ENCODE measurements at regions not wholly inside any gene's neighbourhood (a gene's known extent, or its start where the extent isn't known, plus 50 kb on each side); places are given as distances from the start of the nearest gene placed in this dataset.
A peak's percentile ranks its signal among the peaks of the same experiment; 100 is the strongest.
"Not testable (repeated sequence)": the region's sequence is repeated elsewhere in the genome, so short reads cannot be mapped to it uniquely, and the experiment has no call there.

- Histone ChIP-seq H3K27me3 (ENCODE audit: control insufficient read depth, low read length) (no peaks in the 10 kb centered on the region), H3K27ac (ENCODE audit: low read depth, low read length) (peak overlapping the region; percentile 91), H3K36me3 (ENCODE audit: control insufficient read depth, low read length) (peaks cover 11% of the 10 kb centered on the region; the same call in 1 of the 2 replicates), H3K4me3 (ENCODE audit: low read length) (peak overlapping the region; percentile 41), H3K9me2 (replicated peaks; ENCODE audit: control insufficient read depth, low read length) (no peaks in the 10 kb centered on the region), H3K9me3 (ENCODE audit: control insufficient read depth, insufficient read depth, low read length) (peaks cover 9% of the 10 kb centered on the region; the same call in 1 of the 2 replicates), H3K79me2 (ENCODE audit: control insufficient read depth, low read length) (no peaks in the 10 kb centered on the region), H4K20me1 (ENCODE audit: control insufficient read depth, insufficient read depth, low read depth, low read length) (no peaks in the 10 kb centered on the region), H3F3A (ENCODE audit: control insufficient read depth, insufficient read depth) (peaks cover 3% of the 10 kb centered on the region; the same call in 1 of the 2 replicates), H3K4me1 (ENCODE audit: control insufficient read depth, low read length) (peaks cover 49% of the 10 kb centered on the region), H3K4me2 (ENCODE audit: low read length) (peak overlapping the region; percentile 62)
- TF ChIP-seq EZH2phosphoT487 (IDR thresholded peaks at IDR 0.05; ENCODE audit: borderline replicate concordance, low read length), result no peak
- TF ChIP-seq CTCF (IDR thresholded peaks at IDR 0.05; ENCODE audit: low read depth, low read length, poor library complexity, severe bottlenecking), result no peak
Measured at GRCh38 chrX:7606039-7606652, 236.8 kb upstream of the VCX start.

DNA sequence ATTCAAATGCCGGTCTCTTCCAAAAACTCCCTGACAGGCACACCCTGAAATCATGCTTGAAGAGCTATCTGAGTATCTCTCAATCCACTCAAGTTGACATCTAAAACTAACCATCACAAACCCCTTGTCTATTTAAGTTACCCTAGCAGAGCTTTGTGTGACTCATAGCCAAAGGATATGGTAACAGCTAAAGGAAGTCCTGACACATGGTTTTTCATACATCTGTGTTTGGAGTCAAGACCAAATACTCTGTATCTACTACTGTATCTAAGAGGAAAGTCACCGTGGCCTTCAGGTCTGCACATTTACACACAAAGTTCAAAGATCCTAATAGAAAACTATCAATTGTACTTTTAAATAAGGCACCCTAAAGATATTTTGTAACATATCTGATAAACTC, 239.6 kb upstream of the VCX start:
- H3K27me3 ChIP-seq (ENCODE audit: control insufficient read depth, low read length), result no peaks in the 10 kb centered on the region
- TF ChIP-seq EZH2phosphoT487 (IDR thresholded peaks at IDR 0.05; ENCODE audit: borderline replicate concordance, low read length) (no peak), CTCF (IDR thresholded peaks at IDR 0.05; ENCODE audit: low read depth, low read length, poor library complexity, severe bottlenecking) (no peak)
- no peaks in the 10 kb centered on the region for H3K79me2 ChIP-seq (ENCODE audit: control insufficient read depth, low read length)
- peaks cover 14% of the 10 kb centered on the region for H3K36me3 ChIP-seq (ENCODE audit: control insufficient read depth, low read length)
- H3K27ac ChIP-seq (ENCODE audit: low read depth, low read length), result peak overlapping the region; percentile 24; the same call in 1 of the 2 replicates
- peaks cover 70% of the 10 kb centered on the region for H3K4me1 ChIP-seq (ENCODE audit: control insufficient read depth, low read length)
- H3K9me2 ChIP-seq (replicated peaks; ENCODE audit: control insufficient read depth, low read length), result no peaks in the 10 kb centered on the region
- peaks cover 3% of the 10 kb centered on the region; the same call in 1 of the 2 replicates for H3F3A ChIP-seq (ENCODE audit: control insufficient read depth, insufficient read depth)
- no peak overlapping the region for H3K4me3 ChIP-seq (ENCODE audit: low read length)
- no peak overlapping the region for H3K4me2 ChIP-seq (ENCODE audit: low read length)
- peaks cover 9% of the 10 kb centered on the region for H3K9me3 ChIP-seq (ENCODE audit: control insufficient read depth, insufficient read depth, low read length)
- H4K20me1 ChIP-seq (ENCODE audit: control insufficient read depth, insufficient read depth, low read depth, low read length), result no peaks in the 10 kb centered on the region

DNA sequence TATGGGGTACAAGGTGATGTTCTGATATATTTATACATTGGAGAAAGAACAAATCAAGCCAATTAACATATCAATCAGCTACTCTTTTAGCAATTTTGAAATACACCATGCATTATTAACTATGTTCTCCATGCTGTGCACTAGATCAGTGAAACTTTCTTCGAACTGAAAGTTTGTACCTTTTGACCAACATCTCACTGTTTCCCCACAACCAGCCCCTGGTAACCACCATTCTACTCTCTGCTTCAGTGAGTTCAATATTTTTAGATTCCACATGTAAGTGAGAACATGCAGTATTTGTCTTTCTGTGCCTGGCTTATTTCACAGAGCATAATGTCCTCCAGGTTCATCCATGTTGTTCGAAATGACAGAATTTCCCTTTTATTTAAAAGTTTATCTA, 246.1 kb upstream of the VCX start:
- Histone ChIP-seq H3K9me2 (replicated peaks; ENCODE audit: control insufficient read depth, low read length) (no peaks in the 10 kb centered on the region), H3K36me3 (ENCODE audit: control insufficient read depth, low read length) (peaks cover 4% of the 10 kb centered on the region), H3K9me3 (ENCODE audit: control insufficient read depth, insufficient read depth, low read length) (peaks cover 4% of the 10 kb centered on the region), H3K27me3 (ENCODE audit: control insufficient read depth, low read length) (no peaks in the 10 kb centered on the region), H3K79me2 (ENCODE audit: control insufficient read depth, low read length) (no peaks in the 10 kb centered on the region), H4K20me1 (ENCODE audit: control insufficient read depth, insufficient read depth, low read depth, low read length) (no peaks in the 10 kb centered on the region), H3F3A (ENCODE audit: control insufficient read depth, insufficient read depth) (no peaks in the 10 kb centered on the region), H3K4me2 (ENCODE audit: low read length) (peak overlapping the region; percentile 43), H3K27ac (ENCODE audit: low read depth, low read length) (peak overlapping the region; percentile 47; the same call in 1 of the 2 replicates), H3K4me3 (ENCODE audit: low read length) (no peak overlapping the region), H3K4me1 (ENCODE audit: control insufficient read depth, low read length) (peaks cover 59% of the 10 kb centered on the region)
- TF ChIP-seq EZH2phosphoT487 (IDR thresholded peaks at IDR 0.05; ENCODE audit: borderline replicate concordance, low read length), result no peak
- no peak for TF ChIP-seq CTCF (IDR thresholded peaks at IDR 0.05; ENCODE audit: low read depth, low read length, poor library complexity, severe bottlenecking)

DNA sequence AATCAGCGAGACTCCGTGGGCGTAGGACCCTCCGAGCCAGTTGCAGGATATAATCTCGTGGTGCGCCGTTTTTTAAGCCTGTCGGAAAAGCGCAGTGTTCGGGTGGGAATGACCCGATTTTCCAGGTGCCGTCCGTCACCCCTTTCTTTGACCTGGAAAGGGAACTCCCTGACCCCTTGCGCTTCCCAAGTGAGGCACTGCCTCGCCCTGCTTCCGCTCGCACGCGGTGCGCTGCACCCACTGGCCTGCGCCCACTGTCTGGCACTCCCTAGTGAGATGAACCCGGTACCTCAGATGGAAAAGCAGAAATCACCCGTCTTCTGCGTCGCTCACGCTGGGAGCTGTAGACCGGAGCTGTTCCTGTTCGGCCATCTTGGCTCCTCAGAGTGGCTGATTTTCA, 249.6 kb upstream of the VCX start:
- not testable (repeated sequence) for H3K27ac ChIP-seq (ENCODE audit: low read depth, low read length); H3F3A ChIP-seq (ENCODE audit: control insufficient read depth, insufficient read depth); H3K79me2 ChIP-seq (ENCODE audit: control insufficient read depth, low read length); H4K20me1 ChIP-seq (ENCODE audit: control insufficient read depth, insufficient read depth, low read depth, low read length); H3K27me3 ChIP-seq (ENCODE audit: control insufficient read depth, low read length); H3K36me3 ChIP-seq (ENCODE audit: control insufficient read depth, low read length); H3K9me3 ChIP-seq (ENCODE audit: control insufficient read depth, insufficient read depth, low read length); H3K4me3 ChIP-seq (ENCODE audit: low read length); H3K4me2 ChIP-seq (ENCODE audit: low read length); H3K9me2 ChIP-seq (replicated peaks; ENCODE audit: control insufficient read depth, low read length)
- H3K4me1 ChIP-seq (ENCODE audit: control insufficient read depth, low read length), result peaks cover 32% of the 10 kb centered on the region

All from DOHH2 (cell line).